HG03521 (cell line): ENCODE measurements at regions not wholly inside any gene's neighbourhood (a gene's known extent, or its start where the extent isn't known, plus 50 kb on each side); places are given as distances from the start of the nearest gene placed in this dataset.

Experiments used
- ATAC-seq: cut with Tn5 transposase; IDR thresholded peaks from one replicate; pipeline ENCODE4 v1.9.1; 2021; ENCODE audit warnings: mild to moderate bottlenecking, moderate library complexity; ENCODE audit not compliant: unreplicated experiment

DNA sequence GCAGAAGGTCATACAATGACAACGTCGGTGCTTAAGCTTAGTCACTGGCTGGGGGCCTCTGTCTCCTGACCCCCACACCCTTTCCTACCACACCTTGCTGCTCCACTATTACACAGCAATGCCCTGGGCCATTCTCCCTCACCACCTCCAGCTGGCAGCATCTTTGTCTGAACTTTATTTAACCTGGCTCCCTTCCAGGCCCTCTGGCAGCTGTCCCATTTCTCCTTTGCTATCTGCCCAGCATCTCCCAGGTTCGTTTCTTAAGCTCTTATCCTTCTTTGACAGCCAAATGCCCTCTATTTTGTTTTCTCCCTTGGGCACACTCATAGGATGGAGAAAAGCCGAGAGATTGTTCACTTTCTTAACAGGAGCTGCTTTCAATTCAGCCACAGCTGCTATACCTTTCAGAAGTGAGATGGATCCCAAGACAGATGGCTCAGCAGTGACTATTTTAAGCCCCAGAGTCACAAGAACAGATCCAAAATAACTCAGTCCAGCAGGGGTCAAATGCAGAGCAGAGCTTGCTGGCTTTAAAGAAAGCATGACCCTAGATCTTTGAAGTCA lies 1277.1 kb upstream of the AUTS2 start:
- ATAC-seq, result no peak

- no peak for ATAC-seq
Observed at GRCh38 chr7:68321776-68322496, 1276.3 kb upstream of the AUTS2 start.

DNA sequence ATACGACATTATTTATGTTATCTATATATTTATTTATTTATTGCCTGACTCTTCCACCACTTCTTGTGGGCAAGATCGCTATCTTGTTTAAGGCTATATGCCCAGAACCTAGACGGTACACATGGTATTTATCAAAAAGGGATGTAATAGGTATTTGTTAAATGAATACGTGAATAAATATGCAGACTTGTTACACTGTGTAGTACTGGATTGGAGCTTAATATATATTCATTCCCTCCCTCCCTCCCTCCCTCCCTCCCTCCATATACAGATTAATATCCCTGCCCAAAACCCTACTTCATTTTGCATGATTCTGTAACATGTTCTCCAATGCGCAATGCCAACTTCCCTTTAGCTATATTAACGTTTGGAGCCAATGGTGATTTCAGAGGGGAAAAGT lies 1273.7 kb upstream of the AUTS2 start:
- no peak for ATAC-seq

GRCh38 chr7:68334216-68334615 lies 1264.1 kb upstream of the AUTS2 start:
- no peak for ATAC-seq

DNA sequence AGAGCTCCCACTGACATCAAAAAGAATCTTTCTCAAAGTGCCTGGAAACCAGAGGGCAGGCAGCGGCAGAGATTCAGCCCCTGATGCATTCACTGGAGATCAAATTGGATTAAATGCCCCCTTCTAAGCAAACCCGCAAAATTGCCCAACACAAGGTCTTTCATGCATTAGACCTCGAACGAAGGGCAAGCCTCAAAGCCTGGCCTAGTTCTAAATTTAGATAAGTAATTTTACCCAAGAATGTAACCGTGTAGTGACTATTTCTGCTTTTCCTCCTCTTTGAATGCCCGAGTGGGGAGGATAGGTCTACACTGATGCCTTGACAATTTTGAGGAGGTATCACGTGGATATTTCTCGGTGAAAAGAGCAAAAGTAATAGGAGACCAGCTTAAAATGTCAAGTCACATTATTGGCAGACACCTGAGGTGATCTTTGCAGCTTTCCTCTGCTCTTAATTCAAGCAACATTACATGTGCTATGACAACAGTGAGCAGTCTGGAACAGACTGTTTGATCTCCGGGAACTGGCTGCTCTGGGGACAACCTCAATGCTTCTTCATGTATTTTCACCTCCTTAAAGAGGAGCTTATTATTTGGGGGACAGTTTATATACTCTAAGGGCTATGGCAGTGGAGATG lies 1263.5 kb upstream of the AUTS2 start:
- no peak for ATAC-seq

DNA sequence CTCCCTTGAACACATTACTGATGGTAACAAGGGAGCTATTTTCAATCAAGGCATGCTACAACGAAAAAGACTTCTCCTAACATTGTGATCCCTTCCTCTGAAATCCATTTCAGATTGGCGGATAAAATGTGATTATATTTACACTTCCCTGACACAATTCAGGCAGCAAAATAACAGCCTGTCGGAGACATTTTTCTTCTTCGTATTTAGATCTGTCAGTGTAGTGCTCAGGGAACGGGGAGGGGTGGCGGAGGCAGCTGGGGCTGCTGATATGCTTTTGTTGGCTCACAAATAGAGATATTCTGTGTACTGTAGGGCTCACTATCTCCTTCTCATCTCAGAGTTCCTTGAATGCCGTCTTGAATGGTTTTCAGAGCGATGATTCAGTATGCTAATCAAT lies 1261.7 kb upstream of the AUTS2 start:
- ATAC-seq, result no peak

DNA sequence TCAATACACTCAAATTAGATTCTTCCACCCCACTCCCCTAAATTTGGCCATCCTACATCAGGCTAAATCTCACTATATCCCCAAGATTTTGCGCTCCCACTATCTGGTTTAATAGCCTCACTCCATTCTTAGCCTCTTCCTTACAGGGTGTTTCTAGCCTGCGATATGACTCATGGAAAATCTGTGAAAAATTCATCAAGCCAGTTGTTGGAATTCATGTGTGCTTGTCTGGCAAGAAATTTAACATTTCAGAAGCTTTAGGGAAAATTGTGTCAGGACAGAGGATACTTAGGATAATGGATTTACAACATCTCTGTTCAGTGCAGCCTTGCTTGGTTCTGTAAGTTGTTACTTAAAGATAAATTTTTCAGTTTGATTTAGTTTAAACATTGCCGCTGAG lies 1249.9 kb upstream of the AUTS2 start:
- no peak for ATAC-seq

DNA sequence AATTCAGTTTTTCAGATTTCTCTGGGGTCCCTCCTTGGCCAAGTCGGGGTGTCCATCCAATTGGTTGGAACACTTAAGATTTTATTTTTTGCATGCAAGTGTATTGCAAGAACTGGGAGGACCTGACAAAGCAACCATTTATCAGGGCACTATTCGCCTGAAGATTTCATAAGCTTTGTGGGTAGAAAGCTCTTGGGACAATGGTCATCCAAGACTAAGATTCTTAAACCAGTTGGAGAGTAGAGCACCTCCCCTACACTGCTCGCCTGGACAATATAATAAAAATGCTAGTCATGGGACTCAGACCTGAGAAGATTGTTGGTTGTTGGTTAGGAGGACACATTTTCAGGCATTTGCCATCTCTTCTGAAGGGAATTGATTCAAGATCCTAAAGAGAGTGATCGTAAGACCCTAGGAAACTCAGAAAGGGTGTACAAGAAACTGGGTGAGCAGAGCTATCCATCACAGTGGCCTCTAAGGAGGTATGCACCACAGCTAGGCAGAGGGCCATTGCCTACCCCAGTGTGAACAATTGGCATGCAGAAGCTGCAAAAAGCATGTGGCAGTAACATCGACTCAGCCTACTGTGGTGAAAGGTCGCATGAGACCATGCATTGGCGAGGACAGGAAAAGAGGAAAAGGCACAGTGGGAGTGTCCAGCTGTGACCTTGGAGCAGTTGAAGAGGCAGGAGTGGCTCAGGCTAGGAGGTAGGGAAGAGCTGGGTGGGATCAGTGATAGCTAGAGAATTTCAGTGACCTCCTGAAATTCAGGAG lies 1235.3 kb upstream of the AUTS2 start:
- ATAC-seq, result no peak

DNA sequence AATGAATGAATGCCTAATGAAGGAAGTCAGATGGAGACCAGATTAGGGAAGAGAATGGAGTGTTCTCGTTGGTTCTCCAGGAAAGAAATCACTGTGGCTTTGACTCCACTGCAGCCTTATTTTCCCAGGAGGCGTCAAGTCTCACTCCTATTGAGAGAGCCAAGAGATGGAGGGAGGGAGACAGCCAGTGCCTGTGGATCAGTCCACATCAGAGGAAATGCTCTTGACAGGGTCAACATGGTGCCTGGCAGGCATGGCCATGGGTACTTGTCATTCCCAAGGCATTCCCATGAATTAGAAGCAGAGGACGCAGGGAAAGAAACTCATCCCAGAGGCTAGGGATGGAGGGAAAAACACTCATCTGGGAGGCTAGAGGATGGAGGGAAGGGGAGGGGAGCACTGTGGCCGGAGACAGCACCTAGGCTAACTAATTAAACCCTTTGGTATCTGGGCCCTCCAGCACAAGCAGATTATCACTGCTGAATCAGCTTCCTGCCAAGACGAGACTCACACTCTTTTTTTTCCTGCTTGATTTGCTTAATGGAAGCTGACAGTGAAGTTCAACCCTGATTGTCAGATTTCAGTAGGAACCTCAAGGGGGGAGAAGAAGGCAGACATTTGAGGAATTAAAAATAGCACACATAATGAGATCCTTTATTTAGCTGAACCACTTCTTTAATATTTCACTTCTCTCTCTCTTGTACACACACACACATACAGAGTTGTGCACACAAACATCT lies 1233.2 kb upstream of the AUTS2 start:
- no peak for ATAC-seq

DNA sequence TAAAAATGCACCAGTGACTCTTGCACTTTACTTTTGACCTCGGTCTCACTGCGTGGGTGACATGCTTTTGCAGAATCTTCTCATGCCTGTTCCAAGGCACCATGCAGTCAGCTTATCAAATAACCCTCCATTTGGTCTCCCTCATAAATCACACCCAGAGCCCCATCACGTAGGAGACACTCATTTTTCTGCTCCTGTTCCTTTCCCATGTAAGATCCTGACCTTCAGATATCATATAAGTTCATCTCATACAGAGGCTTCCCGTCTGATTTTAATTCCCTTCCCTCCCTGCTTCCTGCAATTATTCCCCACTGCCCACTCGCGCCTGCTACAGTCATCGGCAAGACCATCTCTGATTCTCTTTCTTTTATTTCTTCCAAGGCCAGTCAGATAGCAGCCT lies 1226.3 kb upstream of the AUTS2 start:
- ATAC-seq, result no peak

DNA sequence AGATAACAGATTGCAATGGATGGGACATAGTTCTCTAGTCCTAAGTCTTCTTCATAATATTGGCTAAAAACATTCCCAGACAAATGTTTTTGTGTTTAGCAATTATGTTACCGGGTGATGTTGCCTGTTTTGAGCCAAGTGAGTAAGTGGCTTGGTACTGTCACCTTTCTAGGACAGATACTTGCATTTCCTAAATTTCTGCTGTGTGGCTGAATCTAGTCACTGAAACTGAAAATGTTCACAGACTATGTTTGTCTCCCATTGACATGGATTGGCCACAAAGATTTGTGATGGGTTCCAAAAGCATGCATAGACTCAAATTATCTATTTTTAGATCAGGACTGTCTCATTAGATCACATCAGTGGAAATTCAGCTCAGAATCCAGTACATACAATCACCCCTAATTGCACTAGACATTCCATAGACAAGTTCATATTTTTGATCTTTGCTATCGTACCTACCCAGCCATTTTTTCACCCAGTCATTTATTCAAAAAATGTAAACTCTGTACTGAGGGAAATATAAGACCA lies 1222.1 kb upstream of the AUTS2 start:
- ATAC-seq, result no peak

- no peak for ATAC-seq
Observed at GRCh38 chr7:68381731-68382130, 1216.5 kb upstream of the AUTS2 start.

- no peak for ATAC-seq
Observed at GRCh38 chr7:68384581-68384980, 1213.7 kb upstream of the AUTS2 start.

DNA sequence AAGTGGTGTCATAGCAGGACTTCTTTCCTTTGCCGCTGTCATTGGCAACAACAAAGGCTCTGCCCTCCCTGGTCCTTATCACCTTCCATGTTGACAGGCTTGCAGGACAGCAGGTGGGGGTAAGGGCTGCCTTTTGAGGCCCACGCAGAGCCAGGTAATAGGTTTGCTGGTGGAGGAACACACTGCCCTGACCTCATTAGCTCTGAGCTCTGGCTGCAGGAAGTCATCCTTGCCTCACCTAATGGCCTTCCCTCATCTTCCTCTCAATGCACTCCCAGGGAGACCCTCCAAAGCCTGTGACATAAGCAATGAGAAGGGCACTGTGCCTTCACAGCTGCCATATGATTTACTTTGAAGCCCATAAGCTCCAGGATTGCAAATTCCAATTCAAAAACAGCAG lies 1205.2 kb upstream of the AUTS2 start:
- no peak for ATAC-seq

- ATAC-seq, result no peak
Observed at GRCh38 chr7:68394131-68394530, 1204.1 kb upstream of the AUTS2 start.

DNA sequence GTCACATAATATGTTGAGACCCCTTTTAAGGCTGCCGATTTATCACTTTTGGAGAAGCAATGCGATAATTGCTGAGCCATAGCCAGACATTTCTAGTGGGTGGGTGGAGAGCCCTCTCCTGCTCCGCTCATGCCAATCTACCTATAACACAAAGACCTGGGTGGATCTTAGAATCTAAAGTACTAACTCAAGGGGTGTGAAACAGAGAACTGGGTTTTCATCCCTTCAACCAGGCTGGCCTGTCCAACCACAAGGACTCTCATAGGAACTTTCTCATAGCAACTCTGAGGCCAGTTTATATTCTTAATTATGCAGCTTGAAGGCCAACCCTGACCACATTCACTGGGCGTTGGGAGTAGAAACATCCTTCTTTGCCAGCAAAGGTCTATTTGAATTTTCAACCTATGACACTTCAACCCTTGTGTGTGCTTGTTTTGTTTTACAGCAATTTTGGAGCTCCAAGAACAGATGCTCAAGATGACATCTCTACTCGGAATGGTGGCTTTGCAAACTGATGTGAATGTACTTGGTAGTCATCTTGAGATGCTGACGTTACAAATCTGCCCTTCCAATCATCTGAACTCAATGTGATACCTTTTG lies 1198.2 kb upstream of the AUTS2 start:
- ATAC-seq, result no peak

DNA sequence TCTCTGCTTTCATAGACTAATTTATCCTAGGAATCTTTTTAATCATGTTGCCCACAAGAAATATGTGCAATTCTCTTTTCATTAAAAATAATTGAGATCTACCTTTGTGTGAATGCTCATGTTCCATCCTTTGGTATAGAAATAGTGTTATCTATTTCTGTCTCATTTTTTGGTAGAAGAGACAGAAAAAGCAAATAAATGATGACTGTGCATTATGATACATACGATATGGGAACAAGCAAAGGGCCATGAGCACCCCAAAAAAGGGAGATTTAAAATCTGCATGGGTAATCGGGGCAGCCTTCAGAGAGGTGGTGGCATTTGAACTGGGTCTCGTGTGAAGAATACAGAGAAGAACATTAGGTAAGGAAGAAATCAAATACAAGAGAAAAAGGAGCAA lies 1197.5 kb upstream of the AUTS2 start:
- no peak for ATAC-seq

DNA sequence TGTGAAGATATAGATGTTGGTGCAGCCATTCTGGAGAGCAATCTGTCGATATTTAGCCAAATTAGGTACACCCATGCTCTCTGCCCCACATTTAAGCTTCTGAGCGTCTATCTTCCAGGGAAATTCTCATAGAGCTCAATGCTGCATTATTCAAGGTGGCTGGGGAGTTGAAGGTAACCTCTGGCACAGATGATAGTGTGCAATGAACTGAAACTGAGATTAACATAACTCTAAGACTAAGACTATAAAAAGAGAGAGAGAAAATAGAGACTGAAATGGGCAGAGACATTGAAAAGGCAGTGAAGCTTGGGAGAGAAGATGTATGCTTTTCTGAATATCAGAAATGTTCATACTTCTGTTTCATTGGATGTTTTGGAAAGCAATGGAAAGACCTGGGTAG lies 1197.0 kb upstream of the AUTS2 start:
- no peak for ATAC-seq

GRCh38 chr7:68406480-68406879 lies 1191.8 kb upstream of the AUTS2 start:
- no peak for ATAC-seq

GRCh38 chr7:68407460-68407859 lies 1190.8 kb upstream of the AUTS2 start:
- no peak for ATAC-seq
